ENCODE measurements at regions not wholly inside any gene's neighbourhood (a gene's known extent, or its start where the extent isn't known, plus 50 kb on each side); places are given as distances from the start of the nearest gene placed in this dataset.

GRCh38 chr4:90057091-90057490 lies 70.1 kb upstream of the CCSER1 start:
- no peak overlapping the region for H3K27ac ChIP-seq (ENCODE audit: poor library complexity, severe bottlenecking)
- no peak for TF ChIP-seq CTCF (IDR thresholded peaks at IDR 0.05; ENCODE audit: poor library complexity, severe bottlenecking)
- no peaks in the 10 kb centered on the region for H3K36me3 ChIP-seq (ENCODE audit: low read depth)
- H3K27me3 ChIP-seq (ENCODE audit: insufficient read depth, poor library complexity, severe bottlenecking) = no peaks in the 10 kb centered on the region
- no peaks in the 10 kb centered on the region for H3K9me3 ChIP-seq (ENCODE audit: severe bottlenecking)
- no peak overlapping the region for H3K4me3 ChIP-seq (ENCODE audit: severe bottlenecking)
- DNase-seq (ENCODE audit: low spot score) = no peak
- no peaks in the 10 kb centered on the region for H3K4me1 ChIP-seq (ENCODE audit: insufficient read depth, poor library complexity, severe bottlenecking)
- no peak for ATAC-seq (ENCODE audit: low read depth)

DNA sequence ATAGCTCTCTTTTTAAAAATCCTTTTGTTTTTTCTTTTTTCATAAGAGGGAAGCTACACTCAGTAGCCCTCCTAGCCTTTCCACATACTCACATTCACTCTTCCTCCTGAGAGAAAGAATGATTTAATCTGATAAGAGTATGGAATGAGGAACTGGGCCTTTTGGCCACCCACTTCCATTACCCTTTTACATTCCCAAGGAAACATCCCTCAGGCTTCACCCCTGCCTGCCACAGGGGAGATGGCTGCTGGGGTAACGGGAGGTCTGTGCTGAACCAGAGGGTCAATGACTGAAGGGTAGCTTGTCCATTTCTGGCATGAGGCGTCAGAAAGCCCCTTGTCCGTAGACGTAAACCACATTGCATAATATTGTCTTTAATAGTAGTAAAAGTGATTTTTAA lies 67.2 kb upstream of the CCSER1 start:
- H3K36me3 ChIP-seq (ENCODE audit: low read depth) = no peaks in the 10 kb centered on the region
- H3K4me3 ChIP-seq (ENCODE audit: severe bottlenecking) = no peak overlapping the region
- H3K27ac ChIP-seq (ENCODE audit: poor library complexity, severe bottlenecking) = no peak overlapping the region
- no peaks in the 10 kb centered on the region for H3K27me3 ChIP-seq (ENCODE audit: insufficient read depth, poor library complexity, severe bottlenecking)
- TF ChIP-seq CTCF (IDR thresholded peaks at IDR 0.05; ENCODE audit: poor library complexity, severe bottlenecking) = no peak
- no peak for DNase-seq (ENCODE audit: low spot score)
- ATAC-seq (ENCODE audit: low read depth) = no peak
- H3K4me1 ChIP-seq (ENCODE audit: insufficient read depth, poor library complexity, severe bottlenecking) = no peaks in the 10 kb centered on the region
- no peaks in the 10 kb centered on the region for H3K9me3 ChIP-seq (ENCODE audit: severe bottlenecking)

GRCh38 chr4:90061881-90062280 lies 65.3 kb upstream of the CCSER1 start:
- H3K4me1 ChIP-seq (ENCODE audit: insufficient read depth, poor library complexity, severe bottlenecking) = no peaks in the 10 kb centered on the region
- H3K4me3 ChIP-seq (ENCODE audit: severe bottlenecking) = no peak overlapping the region
- no peak for TF ChIP-seq CTCF (IDR thresholded peaks at IDR 0.05; ENCODE audit: poor library complexity, severe bottlenecking)
- no peaks in the 10 kb centered on the region for H3K27me3 ChIP-seq (ENCODE audit: insufficient read depth, poor library complexity, severe bottlenecking)
- H3K9me3 ChIP-seq (ENCODE audit: severe bottlenecking) = no peaks in the 10 kb centered on the region
- H3K27ac ChIP-seq (ENCODE audit: poor library complexity, severe bottlenecking) = no peak overlapping the region
- ATAC-seq (ENCODE audit: low read depth) = no peak
- H3K36me3 ChIP-seq (ENCODE audit: low read depth) = no peaks in the 10 kb centered on the region
- no peak for DNase-seq (ENCODE audit: low spot score)

- DNase-seq (ENCODE audit: low spot score) = no peak
- H3K27ac ChIP-seq (ENCODE audit: poor library complexity, severe bottlenecking) = no peak overlapping the region
- ATAC-seq (ENCODE audit: low read depth) = no peak
- H3K4me1 ChIP-seq (ENCODE audit: insufficient read depth, poor library complexity, severe bottlenecking) = peaks cover 5% of the 10 kb centered on the region
- TF ChIP-seq CTCF (IDR thresholded peaks at IDR 0.05; ENCODE audit: poor library complexity, severe bottlenecking) = no peak
- H3K36me3 ChIP-seq (ENCODE audit: low read depth) = no peaks in the 10 kb centered on the region
- H3K4me3 ChIP-seq (ENCODE audit: severe bottlenecking) = no peak overlapping the region
- no peaks in the 10 kb centered on the region for H3K27me3 ChIP-seq (ENCODE audit: insufficient read depth, poor library complexity, severe bottlenecking)
- H3K9me3 ChIP-seq (ENCODE audit: severe bottlenecking) = no peaks in the 10 kb centered on the region
These were observed 63.0 kb upstream of the CCSER1 start for GRCh38 chr4:90064196-90064595.

- H3K4me3 ChIP-seq (ENCODE audit: severe bottlenecking) = no peak overlapping the region
- ATAC-seq (ENCODE audit: low read depth) = peak; percentile 59; the same call in 2 of the 3 replicates
- TF ChIP-seq CTCF (IDR thresholded peaks at IDR 0.05; ENCODE audit: poor library complexity, severe bottlenecking) = no peak
- H3K4me1 ChIP-seq (ENCODE audit: insufficient read depth, poor library complexity, severe bottlenecking) = peaks cover 10% of the 10 kb centered on the region
- H3K9me3 ChIP-seq (ENCODE audit: severe bottlenecking) = peaks cover 2% of the 10 kb centered on the region
- DNase-seq (ENCODE audit: low spot score) = no peak
- H3K27ac ChIP-seq (ENCODE audit: poor library complexity, severe bottlenecking) = peak overlapping the region; percentile 36
- no peaks in the 10 kb centered on the region for H3K27me3 ChIP-seq (ENCODE audit: insufficient read depth, poor library complexity, severe bottlenecking)
- H3K36me3 ChIP-seq (ENCODE audit: low read depth) = no peaks in the 10 kb centered on the region
These were observed 58.0 kb upstream of the CCSER1 start for GRCh38 chr4:90069151-90069550.

All from RWPE2 (cell line).